Epithelial cell of proximal tubule (primary cell): ENCODE measurements at regions not wholly inside any gene's neighbourhood (a gene's known extent, or its start where the extent isn't known, plus 50 kb on each side); places are given as distances from the start of the nearest gene placed in this dataset.

Source experiments
- DNase-seq: peaks from one replicate; pipeline ENCODE4 v3.0.0-alpha.2; 2011; ENCODE audit warnings: low read depth
- H3K4me3 ChIP-seq: 2 replicates; pipeline ENCODE4 v1.5.1; 2011; ENCODE audit warnings: low read depth, mild to moderate bottlenecking, low read length
- CTCF ChIP-seq: conservative IDR thresholded peaks from 2 replicates; pipeline ENCODE4 v1.5.1; 2012; ENCODE audit warnings: low read depth, mild to moderate bottlenecking, low read length

- DNase-seq, result no peak
- TF ChIP-seq CTCF, result no peak
- no peak overlapping the region for H3K4me3 ChIP-seq
Measured at GRCh38 chr7:41164440-41164839, 538.5 kb downstream of the INHBA start.

- no peak overlapping the region for H3K4me3 ChIP-seq
- no peak for DNase-seq
- no peak for TF ChIP-seq CTCF
Measured at GRCh38 chr7:41163991-41164390, 538.9 kb downstream of the INHBA start.

- TF ChIP-seq CTCF, result no peak
- no peak for DNase-seq
- H3K4me3 ChIP-seq, result no peak overlapping the region
Measured at GRCh38 chr7:41162612-41163011, 540.3 kb downstream of the INHBA start.

- H3K4me3 ChIP-seq, result no peak overlapping the region
- no peak for DNase-seq
- TF ChIP-seq CTCF, result no peak
Measured at GRCh38 chr7:41161041-41161587, 541.8 kb downstream of the INHBA start.

GRCh38 chr7:41156268-41156667, 546.6 kb downstream of the INHBA start:
- no peak for TF ChIP-seq CTCF
- DNase-seq, result peak; percentile 39
- H3K4me3 ChIP-seq, result no peak overlapping the region

- TF ChIP-seq CTCF, result no peak
- DNase-seq, result no peak
- H3K4me3 ChIP-seq, result no peak overlapping the region
Measured at GRCh38 chr7:41153268-41153667, 549.6 kb downstream of the INHBA start.

- no peak for DNase-seq
- TF ChIP-seq CTCF, result no peak
- H3K4me3 ChIP-seq, result no peak overlapping the region
Measured at GRCh38 chr7:41152179-41152678, 550.7 kb downstream of the INHBA start.
